Liver (tissue), 8 donors: ENCODE measurements at regions not wholly inside any gene's neighbourhood (a gene's known extent, or its start where the extent isn't known, plus 50 kb on each side); places are given as distances from the start of the nearest gene placed in this dataset.

Experiments
- DNase-seq: peaks from one replicate; pipeline ENCODE4 v3.0.0-alpha.2; 2017; ENCODE audit warnings: low spot score
- H3K27ac ChIP-seq, 2 donors: one replicate each; pipeline ENCODE4 v1.7.0; 2013; ENCODE audit warnings: inconsistent platforms in 2 of 2, low read length in 2 of 2, control low read depth in 1 of 2, low read depth in 1 of 2, mild to moderate bottlenecking in 1 of 2
- H3K27me3 ChIP-seq, 4 donors: one replicate each; pipeline versions ENCODE4 v1.6.1 to v1.7.0; 2013; ENCODE audit warnings: low read length in 3 of 4, inconsistent platforms in 1 of 4, mild to moderate bottlenecking in 1 of 4, moderate library complexity in 1 of 4; ENCODE audit not compliant: control insufficient read depth in 4 of 4, insufficient read depth in 4 of 4
- H3K36me3 ChIP-seq, 4 donors: one replicate each; pipeline versions ENCODE4 v1.6.1 to v1.7.0; 2013; ENCODE audit warnings: low read length in 3 of 4, mild to moderate bottlenecking in 3 of 4, low read depth in 1 of 4, moderate library complexity in 1 of 4; ENCODE audit not compliant: control insufficient read depth in 4 of 4, insufficient read depth in 3 of 4
- H3K4me1 ChIP-seq, 4 donors: one replicate each; pipeline versions ENCODE4 v1.6.1 to v1.7.0; 2013; ENCODE audit warnings: low read length in 3 of 4, mild to moderate bottlenecking in 3 of 4, moderate library complexity in 1 of 4; ENCODE audit not compliant: control insufficient read depth in 4 of 4, insufficient read depth in 4 of 4
- H3K4me3 ChIP-seq, 3 donors: one replicate each; pipeline versions ENCODE4 v1.6.1 to v1.7.0; 2013; ENCODE audit warnings: low read length in 3 of 3, control low read depth in 1 of 3, low read depth in 1 of 3, mild to moderate bottlenecking in 1 of 3
- H3K9ac ChIP-seq, 2 donors: one replicate each; pipeline ENCODE4 v1.7.0; 2013; ENCODE audit warnings: low read length in 2 of 2, mild to moderate bottlenecking in 2 of 2, moderate library complexity in 2 of 2, control low read depth in 1 of 2, low read depth in 1 of 2
- H3K9me3 ChIP-seq, 4 donors: one replicate each; pipeline versions ENCODE4 v1.6.1 to v1.7.0; 2013; ENCODE audit warnings: low read length in 3 of 4; ENCODE audit not compliant: control insufficient read depth in 4 of 4
- ATF3 ChIP-seq: IDR thresholded peaks from 2 replicates; pipeline ENCODE4 v1.6.1; 2016; ENCODE audit warnings: antibody characterized with exemption
- EGR1 ChIP-seq, 2 donors: IDR thresholded peaks; 2 replicates each; pipeline ENCODE4 v1.6.1; 2016 to 2018; ENCODE audit warnings: antibody characterized with exemption in 2 of 2, low read depth in 2 of 2
- FOXA2 ChIP-seq: IDR thresholded peaks from 2 replicates; pipeline ENCODE4 v1.6.1; 2016; ENCODE audit warnings: antibody characterized with exemption
- HNF4A ChIP-seq, 2 donors: conservative IDR thresholded peaks; 2 replicates each; pipeline ENCODE4 v1.6.1; 2016; ENCODE audit warnings: antibody characterized with exemption in 2 of 2, mild to moderate bottlenecking in 2 of 2
- JUND ChIP-seq, 2 donors: IDR thresholded peaks; 2 replicates each; pipeline ENCODE4 v1.6.1; 2016; ENCODE audit warnings: antibody characterized with exemption in 2 of 2
- NR2F2 ChIP-seq: IDR thresholded peaks from 2 replicates; pipeline ENCODE4 v1.6.1; 2016; ENCODE audit warnings: antibody characterized with exemption
- RAD21 ChIP-seq, 2 donors: IDR thresholded peaks; 2 replicates each; pipeline ENCODE4 v1.6.1; 2016; ENCODE audit warnings: antibody characterized with exemption in 2 of 2, mild to moderate bottlenecking in 2 of 2
- RXRA ChIP-seq, 2 donors: IDR thresholded peaks; 2 replicates each; pipeline ENCODE4 v1.6.1; 2017 to 2018; ENCODE audit warnings: antibody characterized with exemption in 2 of 2, mild to moderate bottlenecking in 1 of 2
- TAF1 ChIP-seq: conservative IDR thresholded peaks from 2 replicates; pipeline ENCODE4 v1.6.1; 2016; ENCODE audit warnings: antibody characterized with exemption, mild to moderate bottlenecking
- YY1 ChIP-seq: IDR thresholded peaks from 2 replicates; pipeline ENCODE4 v1.6.1; 2016; ENCODE audit warnings: antibody characterized with exemption, mild to moderate bottlenecking
- WGBS: extraction: QIAGEN DNeasy Blood & Tissue Kit; methylation state at CpG from one replicate; pipeline ENCODE4 v1.1.7; 2013; 5-methylcytosine and 5-hydroxymethylcytosine counted together
- TF ChIP-seq, protein P1 (sequence below): IDR thresholded peaks from 2 replicates; pipeline ENCODE4 v1.6.1; 2016; ENCODE audit warnings: antibody characterized with exemption, mild to moderate bottlenecking
- TF ChIP-seq, protein P2 (sequence below): fragments of 150-350 bp; IDR thresholded peaks from 2 replicates; pipeline ENCODE4 v1.5.1; 2017; ENCODE audit warnings: improper control_type of control experiment, low read depth, low read length; ENCODE audit not compliant: missing input control
- TF ChIP-seq, protein P3 (sequence below): IDR thresholded peaks from 2 replicates; pipeline ENCODE4 v1.6.1; 2016; ENCODE audit warnings: antibody characterized with exemption
- donor health status: healthy.
- donor health status: healthy.
- donor health status: healthy.
- donor health status: healthy.
- donor health status: healthy.

DNA sequence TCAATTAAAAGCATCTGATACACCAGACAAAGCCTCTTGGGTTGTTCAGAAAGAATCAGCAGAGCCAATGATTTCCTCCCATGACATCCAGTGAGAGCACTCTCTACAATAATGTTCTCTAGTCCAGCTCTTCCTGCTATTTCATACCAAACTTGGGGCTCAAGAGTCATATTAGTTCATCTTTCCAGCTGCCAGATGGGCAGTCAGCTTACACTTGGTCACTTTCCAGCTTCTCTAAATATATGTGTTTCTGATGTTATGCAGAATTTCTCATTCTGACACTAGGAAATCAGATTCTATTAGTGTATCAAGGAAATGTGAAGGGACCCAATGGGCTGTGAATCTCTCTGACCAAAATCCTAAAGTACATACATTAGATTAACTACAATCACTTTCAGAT, 148.9 kb downstream of the ENC1 start (continued):
- TF ChIP-seq, protein P1, sequence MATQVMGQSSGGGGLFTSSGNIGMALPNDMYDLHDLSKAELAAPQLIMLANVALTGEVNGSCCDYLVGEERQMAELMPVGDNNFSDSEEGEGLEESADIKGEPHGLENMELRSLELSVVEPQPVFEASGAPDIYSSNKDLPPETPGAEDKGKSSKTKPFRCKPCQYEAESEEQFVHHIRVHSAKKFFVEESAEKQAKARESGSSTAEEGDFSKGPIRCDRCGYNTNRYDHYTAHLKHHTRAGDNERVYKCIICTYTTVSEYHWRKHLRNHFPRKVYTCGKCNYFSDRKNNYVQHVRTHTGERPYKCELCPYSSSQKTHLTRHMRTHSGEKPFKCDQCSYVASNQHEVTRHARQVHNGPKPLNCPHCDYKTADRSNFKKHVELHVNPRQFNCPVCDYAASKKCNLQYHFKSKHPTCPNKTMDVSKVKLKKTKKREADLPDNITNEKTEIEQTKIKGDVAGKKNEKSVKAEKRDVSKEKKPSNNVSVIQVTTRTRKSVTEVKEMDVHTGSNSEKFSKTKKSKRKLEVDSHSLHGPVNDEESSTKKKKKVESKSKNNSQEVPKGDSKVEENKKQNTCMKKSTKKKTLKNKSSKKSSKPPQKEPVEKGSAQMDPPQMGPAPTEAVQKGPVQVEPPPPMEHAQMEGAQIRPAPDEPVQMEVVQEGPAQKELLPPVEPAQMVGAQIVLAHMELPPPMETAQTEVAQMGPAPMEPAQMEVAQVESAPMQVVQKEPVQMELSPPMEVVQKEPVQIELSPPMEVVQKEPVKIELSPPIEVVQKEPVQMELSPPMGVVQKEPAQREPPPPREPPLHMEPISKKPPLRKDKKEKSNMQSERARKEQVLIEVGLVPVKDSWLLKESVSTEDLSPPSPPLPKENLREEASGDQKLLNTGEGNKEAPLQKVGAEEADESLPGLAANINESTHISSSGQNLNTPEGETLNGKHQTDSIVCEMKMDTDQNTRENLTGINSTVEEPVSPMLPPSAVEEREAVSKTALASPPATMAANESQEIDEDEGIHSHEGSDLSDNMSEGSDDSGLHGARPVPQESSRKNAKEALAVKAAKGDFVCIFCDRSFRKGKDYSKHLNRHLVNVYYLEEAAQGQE, result no peak
- TF ChIP-seq TAF1 (no peak), RXRA (IDR thresholded peaks at IDR 0.05) (no peak), NR2F2 (no peak)

DNA sequence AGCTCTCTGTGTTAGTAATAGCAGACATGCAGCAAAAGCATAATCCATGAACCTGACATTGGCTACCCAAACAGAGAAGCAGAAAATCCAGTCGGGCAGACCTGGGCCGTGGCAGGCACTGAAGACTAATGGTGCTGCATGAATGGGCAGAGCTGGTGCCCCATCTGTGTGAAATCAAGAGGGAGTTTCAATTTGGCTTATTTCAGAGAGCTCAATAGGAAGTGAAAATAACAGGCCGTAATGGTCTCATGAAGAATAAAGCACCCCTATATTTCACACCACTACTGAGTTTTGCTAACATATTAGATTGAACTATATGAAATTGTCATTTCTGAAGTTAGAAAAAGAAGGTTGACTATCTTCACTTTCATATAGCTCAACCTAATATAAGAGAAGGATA, 149.7 kb downstream of the ENC1 start:
- DNase-seq, result no peak

GRCh38 chr5:74482990-74483389, 157.5 kb downstream of the ENC1 start:
- Histone ChIP-seq H3K27me3 (no peaks in the 10 kb centered on the region), H3K27ac (no peak overlapping the region), H3K4me1 (no peaks in the 10 kb centered on the region), H3K36me3 (no peaks in the 10 kb centered on the region), H3K9ac (no peak overlapping the region), H3K4me3 (no peak overlapping the region), H3K9me3 (no peaks in the 10 kb centered on the region)
- no peak for DNase-seq
- 82% methylated on average over 3 of the region's 3 CpGs for WGBS
- TF ChIP-seq ATF3, result no peak
- TF ChIP-seq YY1, result no peak
- TF ChIP-seq, protein P1, result no peak
- TF ChIP-seq JUND (IDR thresholded peaks at IDR 0.05), result no peak
- TF ChIP-seq RAD21 (IDR thresholded peaks at IDR 0.05), result no peak
- TF ChIP-seq, protein P2, sequence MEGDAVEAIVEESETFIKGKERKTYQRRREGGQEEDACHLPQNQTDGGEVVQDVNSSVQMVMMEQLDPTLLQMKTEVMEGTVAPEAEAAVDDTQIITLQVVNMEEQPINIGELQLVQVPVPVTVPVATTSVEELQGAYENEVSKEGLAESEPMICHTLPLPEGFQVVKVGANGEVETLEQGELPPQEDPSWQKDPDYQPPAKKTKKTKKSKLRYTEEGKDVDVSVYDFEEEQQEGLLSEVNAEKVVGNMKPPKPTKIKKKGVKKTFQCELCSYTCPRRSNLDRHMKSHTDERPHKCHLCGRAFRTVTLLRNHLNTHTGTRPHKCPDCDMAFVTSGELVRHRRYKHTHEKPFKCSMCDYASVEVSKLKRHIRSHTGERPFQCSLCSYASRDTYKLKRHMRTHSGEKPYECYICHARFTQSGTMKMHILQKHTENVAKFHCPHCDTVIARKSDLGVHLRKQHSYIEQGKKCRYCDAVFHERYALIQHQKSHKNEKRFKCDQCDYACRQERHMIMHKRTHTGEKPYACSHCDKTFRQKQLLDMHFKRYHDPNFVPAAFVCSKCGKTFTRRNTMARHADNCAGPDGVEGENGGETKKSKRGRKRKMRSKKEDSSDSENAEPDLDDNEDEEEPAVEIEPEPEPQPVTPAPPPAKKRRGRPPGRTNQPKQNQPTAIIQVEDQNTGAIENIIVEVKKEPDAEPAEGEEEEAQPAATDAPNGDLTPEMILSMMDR, result no peak
- TF ChIP-seq RXRA (IDR thresholded peaks at IDR 0.05), result no peak
- no peak for TF ChIP-seq FOXA2
- TF ChIP-seq EGR1 (IDR thresholded peaks at IDR 0.05; ENCODE audit: low read depth in 2 of 2), result no peak

More for the DNA sequence above, 149.7 kb downstream of the ENC1 start:
- H3K4me3 ChIP-seq, result no peak overlapping the region
- no peaks in the 10 kb centered on the region for H3K9me3 ChIP-seq
- H3K27ac ChIP-seq, result no peak overlapping the region
- no peaks in the 10 kb centered on the region for H3K36me3 ChIP-seq
- H3K4me1 ChIP-seq, result no peaks in the 10 kb centered on the region
- no peak overlapping the region for H3K9ac ChIP-seq
- 89% methylated on average over 3 of the region's 3 CpGs for WGBS
- H3K27me3 ChIP-seq, result no peaks in the 10 kb centered on the region
- TF ChIP-seq, protein P2, result no peak
- TF ChIP-seq RXRA (IDR thresholded peaks at IDR 0.05), result no peak
- TF ChIP-seq, protein P3, sequence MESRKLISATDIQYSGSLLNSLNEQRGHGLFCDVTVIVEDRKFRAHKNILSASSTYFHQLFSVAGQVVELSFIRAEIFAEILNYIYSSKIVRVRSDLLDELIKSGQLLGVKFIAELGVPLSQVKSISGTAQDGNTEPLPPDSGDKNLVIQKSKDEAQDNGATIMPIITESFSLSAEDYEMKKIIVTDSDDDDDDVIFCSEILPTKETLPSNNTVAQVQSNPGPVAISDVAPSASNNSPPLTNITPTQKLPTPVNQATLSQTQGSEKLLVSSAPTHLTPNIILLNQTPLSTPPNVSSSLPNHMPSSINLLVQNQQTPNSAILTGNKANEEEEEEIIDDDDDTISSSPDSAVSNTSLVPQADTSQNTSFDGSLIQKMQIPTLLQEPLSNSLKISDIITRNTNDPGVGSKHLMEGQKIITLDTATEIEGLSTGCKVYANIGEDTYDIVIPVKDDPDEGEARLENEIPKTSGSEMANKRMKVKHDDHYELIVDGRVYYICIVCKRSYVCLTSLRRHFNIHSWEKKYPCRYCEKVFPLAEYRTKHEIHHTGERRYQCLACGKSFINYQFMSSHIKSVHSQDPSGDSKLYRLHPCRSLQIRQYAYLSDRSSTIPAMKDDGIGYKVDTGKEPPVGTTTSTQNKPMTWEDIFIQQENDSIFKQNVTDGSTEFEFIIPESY, result no peak
- TF ChIP-seq YY1, result no peak
- no peak for TF ChIP-seq ATF3
- TF ChIP-seq HNF4A (conservative IDR thresholded peaks at IDR 0.05), result no peak
